Smooth muscle cell (in vitro differentiated cells): ENCODE measurements at regions not wholly inside any gene's neighbourhood (a gene's known extent, or its start where the extent isn't known, plus 50 kb on each side); places are given as distances from the start of the nearest gene placed in this dataset.

ENCODE experiments used
- DNase-seq: peaks from one replicate; lab custom pipeline; 2025; ENCODE audit not compliant: unreplicated experiment; lab: John Stamatoyannopoulos, UW
- H2AFZ ChIP-seq: fragments of 200-600 bp; sonication (generic); 2 replicates; pipeline ENCODE4 v1.6.0; 2016; ENCODE audit warnings: antibody characterized with exemption, low read depth, mild to moderate bottlenecking
- H3F3A ChIP-seq: fragments of 200-600 bp; sonication (generic); 2 replicates; pipeline ENCODE4 v1.6.0; 2017; ENCODE audit warnings: antibody characterized with exemption, low read depth
- H3K27ac ChIP-seq: fragments of 200-600 bp; sonication (generic); 2 replicates; pipeline ENCODE4 v1.5.1; 2016; ENCODE audit warnings: low read depth, mild to moderate bottlenecking
- H3K27me3 ChIP-seq: fragments of 200-600 bp; sonication (generic); 2 replicates; pipeline ENCODE4 v1.6.1; 2016; ENCODE audit warnings: low read depth, mild to moderate bottlenecking
- H3K36me3 ChIP-seq: fragments of 200-600 bp; sonication (generic); 2 replicates; pipeline ENCODE4 v1.5.1; 2016; ENCODE audit warnings: low read depth
- H3K4me1 ChIP-seq: fragments of 200-600 bp; sonication (generic); 2 replicates; pipeline ENCODE4 v1.5.1; 2016; ENCODE audit warnings: low read depth
- H3K4me2 ChIP-seq: fragments of 200-600 bp; sonication (generic); 2 replicates; pipeline ENCODE4 v1.6.0; 2016; ENCODE audit warnings: mild to moderate bottlenecking
- H3K4me3 ChIP-seq: fragments of 200-600 bp; sonication (generic); 2 replicates; pipeline ENCODE4 v1.5.1; 2016; ENCODE audit warnings: mild to moderate bottlenecking
- H3K79me2 ChIP-seq: fragments of 200-600 bp; sonication (generic); 2 replicates; pipeline ENCODE4 v1.6.0; 2016; ENCODE audit warnings: low read depth, mild to moderate bottlenecking
- H3K9ac ChIP-seq: fragments of 200-600 bp; sonication (generic); 2 replicates; pipeline ENCODE4 v1.6.0; 2016; ENCODE audit warnings: low read depth
- H3K9me3 ChIP-seq: fragments of 200-600 bp; sonication (generic); replicated peaks from 2 replicates; pipeline ENCODE4 v1.5.1; 2016; ENCODE audit warnings: low read depth
- H4K20me1 ChIP-seq: fragments of 200-600 bp; sonication (generic); 2 replicates; pipeline ENCODE4 v1.6.0; 2016; ENCODE audit warnings: low read depth
- CTCF ChIP-seq: fragments of 200-600 bp; sonication (generic); IDR thresholded peaks from 2 replicates; pipeline ENCODE4 v1.5.1; 2017; ENCODE audit warnings: borderline replicate concordance, mild to moderate bottlenecking, antibody characterized with exemption; ENCODE audit not compliant: insufficient read depth, poor library complexity, severe bottlenecking
- WGBS: methylation state at CpG from one replicate; pipeline ENCODE4 v1.1.7; 2016; ENCODE audit warnings: low lambda C conversion rate; 5-methylcytosine and 5-hydroxymethylcytosine counted together

- H3K9ac ChIP-seq, result no peak overlapping the region
- no peaks in the 10 kb centered on the region for H4K20me1 ChIP-seq
- no peaks in the 10 kb centered on the region for H3K27me3 ChIP-seq
- no peaks in the 10 kb centered on the region for H3K79me2 ChIP-seq
- no peak for DNase-seq
- 83% methylated on average over 6 of the region's 6 CpGs for WGBS
- no peak overlapping the region for H2AFZ ChIP-seq
- H3K4me3 ChIP-seq, result no peak overlapping the region
- no peak for TF ChIP-seq CTCF
- peaks cover 16% of the 10 kb centered on the region for H3K4me1 ChIP-seq
- H3K9me3 ChIP-seq, result no peaks in the 10 kb centered on the region
- no peak overlapping the region for H3K4me2 ChIP-seq
- no peaks in the 10 kb centered on the region for H3F3A ChIP-seq
- no peaks in the 10 kb centered on the region for H3K36me3 ChIP-seq
- H3K27ac ChIP-seq, result no peak overlapping the region
Observed at GRCh38 chr14:89626233-89626806, 209.3 kb upstream of the FOXN3 start.

GRCh38 chr14:89625731-89626232 is 208.7 kb upstream of the FOXN3 start:
- H3K27ac ChIP-seq, result no peak overlapping the region
- no peak overlapping the region for H3K9ac ChIP-seq
- peaks cover 10% of the 10 kb centered on the region for H3K4me1 ChIP-seq
- no peak overlapping the region for H3K4me3 ChIP-seq
- no peak overlapping the region for H3K4me2 ChIP-seq
- no peak overlapping the region for H2AFZ ChIP-seq
- H3K36me3 ChIP-seq, result no peaks in the 10 kb centered on the region
- TF ChIP-seq CTCF, result no peak
- whole genome bisulfite sequencing, result 94% methylated on average over 9 of the region's 9 CpGs
- H3F3A ChIP-seq, result no peaks in the 10 kb centered on the region
- no peaks in the 10 kb centered on the region for H4K20me1 ChIP-seq
- no peak for DNase-seq
- no peaks in the 10 kb centered on the region for H3K9me3 ChIP-seq
- no peaks in the 10 kb centered on the region for H3K27me3 ChIP-seq
- no peaks in the 10 kb centered on the region for H3K79me2 ChIP-seq

DNA sequence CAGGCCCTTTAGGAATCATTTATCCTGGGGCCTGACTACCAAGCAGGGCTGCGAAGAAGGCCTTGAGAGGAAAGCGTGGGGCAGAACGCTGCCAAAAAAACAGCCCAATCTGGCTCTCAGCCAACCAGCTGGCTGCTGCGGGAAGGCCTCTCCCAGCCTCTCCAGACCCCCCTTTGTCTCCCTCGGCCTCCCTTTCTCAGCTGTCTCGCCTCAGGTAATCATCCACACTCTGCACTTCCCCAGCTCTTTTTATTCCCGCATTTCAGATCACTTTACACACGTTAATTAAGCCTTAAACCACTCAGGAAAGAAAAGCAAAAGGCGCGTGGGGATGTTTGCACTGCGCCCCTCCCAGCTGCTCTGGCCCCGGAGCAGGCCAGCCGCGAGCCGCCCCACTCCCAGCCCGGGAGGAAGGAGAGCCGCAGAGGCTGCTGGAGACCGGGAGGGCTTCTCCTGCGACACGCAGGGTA is 208.2 kb upstream of the FOXN3 start:
- no peaks in the 10 kb centered on the region for H3K79me2 ChIP-seq
- H3K9ac ChIP-seq, result no peak overlapping the region
- H3K9me3 ChIP-seq, result no peaks in the 10 kb centered on the region
- no peaks in the 10 kb centered on the region for H3K36me3 ChIP-seq
- no peaks in the 10 kb centered on the region for H3F3A ChIP-seq
- H3K27me3 ChIP-seq, result no peaks in the 10 kb centered on the region
- H3K4me2 ChIP-seq, result no peak overlapping the region
- H3K4me1 ChIP-seq, result peaks cover 8% of the 10 kb centered on the region
- H4K20me1 ChIP-seq, result no peaks in the 10 kb centered on the region
- H3K4me3 ChIP-seq, result no peak overlapping the region
- DNase-seq, result no peak
- H2AFZ ChIP-seq, result no peak overlapping the region
- TF ChIP-seq CTCF, result no peak
- 81% methylated on average over 20 of the region's 20 CpGs for WGBS
- H3K27ac ChIP-seq, result no peak overlapping the region
